Kidney glomerular epithelial cell (primary cell): ENCODE measurements at regions not wholly inside any gene's neighbourhood (a gene's known extent, or its start where the extent isn't known, plus 50 kb on each side); places are given as distances from the start of the nearest gene placed in this dataset.
"Not testable (repeated sequence)": the region's sequence is repeated elsewhere in the genome, so short reads cannot be mapped to it uniquely, and the experiment has no call there.

ENCODE experiments used
- DNase-seq: peaks from one replicate; lab custom pipeline; 2025; lab: John Stamatoyannopoulos, UW

DNA sequence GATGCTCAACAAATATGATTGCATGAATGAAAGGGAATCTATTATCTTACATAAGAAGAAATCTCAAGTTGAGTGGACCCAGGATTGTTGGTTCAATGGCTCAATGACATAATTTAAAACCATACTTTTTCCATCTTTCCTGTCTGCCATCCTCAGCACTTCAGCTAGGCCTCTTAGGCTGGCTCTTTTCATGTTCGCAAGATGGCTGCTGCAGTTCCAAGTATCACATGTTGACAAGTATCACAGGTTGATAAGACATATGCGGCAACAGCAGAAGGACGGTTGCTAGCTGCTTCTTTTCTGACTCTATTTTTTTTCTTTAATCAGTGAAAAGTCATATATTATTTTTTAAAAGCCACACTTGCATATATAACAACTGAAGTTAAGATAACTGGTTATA lies 79.0 kb upstream of the CDK6 start:
- no peak for DNase-seq

GRCh38 chr7:92914645-92915044 lies 78.3 kb upstream of the CDK6 start:
- no peak for DNase-seq

GRCh38 chr7:92913849-92914248 lies 77.5 kb upstream of the CDK6 start:
- DNase-seq: no peak

DNA sequence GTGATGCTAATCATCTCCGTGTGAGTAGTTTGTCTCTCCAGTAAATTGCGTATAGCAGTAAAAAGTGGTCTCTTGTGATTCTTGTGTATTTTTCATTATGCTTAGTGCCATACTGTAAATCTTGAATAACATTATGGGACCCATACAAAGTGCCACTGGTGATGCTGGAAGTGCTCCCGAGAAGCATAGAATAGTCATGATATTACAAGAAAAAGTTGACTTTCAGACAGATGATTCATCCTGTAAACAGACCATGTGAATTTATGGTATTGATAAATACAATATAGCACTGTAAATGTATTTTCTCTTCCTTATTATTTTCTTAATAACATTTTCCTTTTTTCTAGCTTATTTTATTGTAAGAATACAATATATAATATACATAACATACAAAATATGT lies 74.6 kb upstream of the CDK6 start:
- no peak for DNase-seq

GRCh38 chr7:92909686-92910475 lies 73.5 kb upstream of the CDK6 start:
- DNase-seq: no peak

- DNase-seq: peak; percentile 97
Observed at GRCh38 chr7:92904244-92905131, 68.1 kb upstream of the CDK6 start.

DNA sequence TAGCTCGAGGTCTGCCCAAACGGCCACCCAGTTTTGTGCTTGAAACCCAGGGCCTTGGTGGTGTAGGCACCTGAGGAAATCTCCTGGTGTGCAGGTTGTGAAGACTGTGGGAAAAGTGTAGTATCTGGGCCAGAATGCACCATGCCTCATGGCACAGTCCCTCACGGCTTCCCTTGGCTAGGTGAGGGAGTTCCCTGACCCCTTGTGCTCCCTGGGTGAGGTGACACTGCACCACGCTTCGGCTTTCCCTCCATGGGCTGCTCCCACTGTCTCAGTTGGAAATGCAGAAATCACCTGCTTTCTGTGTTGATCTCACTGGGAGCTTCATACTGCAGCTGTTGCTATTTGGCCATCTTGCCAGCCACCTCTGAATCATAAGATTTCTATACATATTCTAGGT lies 62.4 kb upstream of the CDK6 start:
- no peak for DNase-seq

DNA sequence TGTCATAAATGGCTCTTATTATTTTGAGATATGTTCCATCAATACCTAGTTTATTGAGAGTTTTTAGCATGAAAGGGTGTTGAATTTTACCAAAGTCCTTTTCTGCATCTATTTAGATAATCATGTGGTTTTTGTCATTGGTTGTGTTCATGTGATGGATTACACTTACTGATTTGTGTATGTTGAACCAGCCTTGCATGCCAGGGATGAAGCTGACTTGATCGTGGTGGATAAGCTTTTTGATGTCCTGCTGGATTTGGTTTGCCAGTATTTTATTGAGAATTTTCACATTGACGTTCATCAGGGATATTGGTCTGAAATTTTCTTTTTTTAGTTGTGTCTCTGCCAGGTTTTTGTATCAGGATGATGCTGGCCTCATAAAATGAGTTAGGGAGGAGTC lies 58.5 kb upstream of the CDK6 start:
- not testable (repeated sequence) for DNase-seq

DNA sequence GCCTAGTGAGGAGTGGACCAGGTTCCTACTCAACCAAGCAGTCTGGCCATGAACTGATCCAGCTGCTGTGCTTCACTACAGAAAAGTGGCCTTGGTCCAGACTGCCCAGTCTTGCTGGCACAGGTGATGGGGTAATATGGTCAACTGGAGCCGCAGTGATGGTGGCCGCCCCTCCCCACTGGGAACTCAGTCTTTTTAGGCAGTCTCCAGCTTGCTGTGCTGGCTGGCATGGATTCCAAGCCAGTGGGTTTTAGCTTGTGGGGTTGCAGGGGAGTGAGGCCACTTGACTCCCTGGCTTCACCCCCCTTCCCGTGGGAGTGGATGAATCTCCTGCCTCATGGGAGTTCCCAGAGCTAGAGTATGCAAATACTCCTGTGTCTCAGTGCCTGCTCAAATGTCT lies 52.7 kb upstream of the CDK6 start:
- DNase-seq: no peak
